Peyer's patch (tissue), 4 donors: ENCODE measurements at regions not wholly inside any gene's neighbourhood (a gene's known extent, or its start where the extent isn't known, plus 50 kb on each side); places are given as distances from the start of the nearest gene placed in this dataset.

Source experiments
- DNase-seq, 3 donors: peaks; one replicate each; pipeline ENCODE4 v3.0.0-alpha.2; 2017 to 2019
- H3K27ac ChIP-seq, 4 donors: fragments of 200-600 bp; sonication (generic); one replicate each; pipeline ENCODE4 v1.5.1; 2016 to 2019
- H3K27me3 ChIP-seq, 2 donors: fragments of 200-600 bp; sonication (generic); one replicate each; pipeline ENCODE4 v1.5.1; 2019
- H3K36me3 ChIP-seq, 3 donors: fragments of 200-600 bp; sonication (generic); one replicate each; pipeline ENCODE4 v1.5.1; 2016 to 2019
- H3K4me1 ChIP-seq, 4 donors: fragments of 200-600 bp; sonication (generic); one replicate each; pipeline ENCODE4 v1.5.1; 2016 to 2019
- H3K4me3 ChIP-seq, 4 donors: fragments of 200-600 bp; sonication (generic); 1 replicate in 3 of 4; 2 replicates in 1 of 4; pipeline ENCODE4 v1.5.1; 2016 to 2019; ENCODE audit warnings: mild to moderate bottlenecking in 1 of 4
- H3K9me3 ChIP-seq, 4 donors: fragments of 200-600 bp; sonication (generic); one replicate each; pipeline ENCODE4 v1.5.1; 2016 to 2019; ENCODE audit warnings: mild to moderate bottlenecking in 1 of 4
- POLR2A ChIP-seq, 2 donors: fragments of 450-650 bp; IDR thresholded peaks; one replicate each; pipeline ENCODE4 v1.5.1; 2017; ENCODE audit warnings: antibody characterized with exemption in 2 of 2, mild to moderate bottlenecking in 2 of 2, moderate library complexity in 2 of 2
- TF ChIP-seq, protein P1 (sequence below), 6 experiments: fragments of 450-650 bp in 4 of 6; fragments of 200-600 bp in 2 of 6; sonication (generic) in 1 of 6; IDR thresholded peaks; one replicate each; pipeline ENCODE4 v1.5.1; 2017 to 2019; ENCODE audit warnings: antibody characterized with exemption in 6 of 6, mild to moderate bottlenecking in 3 of 6, moderate library complexity in 1 of 6

DNA sequence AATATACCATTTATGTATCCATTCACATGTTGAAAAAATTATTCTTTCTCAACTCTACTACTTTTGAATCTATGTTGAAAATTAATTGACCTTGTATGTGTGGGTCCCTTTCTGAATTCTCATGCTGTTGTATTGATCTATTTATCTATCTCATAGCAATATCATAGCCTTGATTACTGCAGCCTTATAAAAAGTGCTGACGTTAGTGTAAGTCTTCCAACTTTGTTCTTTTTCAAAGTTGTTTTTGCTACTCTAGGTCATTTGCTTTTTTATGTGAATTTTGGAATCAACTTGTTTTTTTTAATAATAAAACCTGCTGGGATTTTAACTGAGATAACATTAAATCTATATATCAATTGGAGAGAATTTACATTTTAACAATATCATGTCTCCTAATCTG is 52.2 kb upstream of the PAX3 start:
- Histone ChIP-seq H3K27me3 (no peaks in the 10 kb centered on the region), H3K27ac (no peak overlapping the region), H3K4me1 (no peaks in the 10 kb centered on the region), H3K4me3 (no peak overlapping the region), H3K9me3 (peaks cover 0 to 5% (median 0%) of the 10 kb centered on the region in 4 donors), H3K36me3 (no peaks in the 10 kb centered on the region)
- no peak for DNase-seq
- TF ChIP-seq, protein P1, sequence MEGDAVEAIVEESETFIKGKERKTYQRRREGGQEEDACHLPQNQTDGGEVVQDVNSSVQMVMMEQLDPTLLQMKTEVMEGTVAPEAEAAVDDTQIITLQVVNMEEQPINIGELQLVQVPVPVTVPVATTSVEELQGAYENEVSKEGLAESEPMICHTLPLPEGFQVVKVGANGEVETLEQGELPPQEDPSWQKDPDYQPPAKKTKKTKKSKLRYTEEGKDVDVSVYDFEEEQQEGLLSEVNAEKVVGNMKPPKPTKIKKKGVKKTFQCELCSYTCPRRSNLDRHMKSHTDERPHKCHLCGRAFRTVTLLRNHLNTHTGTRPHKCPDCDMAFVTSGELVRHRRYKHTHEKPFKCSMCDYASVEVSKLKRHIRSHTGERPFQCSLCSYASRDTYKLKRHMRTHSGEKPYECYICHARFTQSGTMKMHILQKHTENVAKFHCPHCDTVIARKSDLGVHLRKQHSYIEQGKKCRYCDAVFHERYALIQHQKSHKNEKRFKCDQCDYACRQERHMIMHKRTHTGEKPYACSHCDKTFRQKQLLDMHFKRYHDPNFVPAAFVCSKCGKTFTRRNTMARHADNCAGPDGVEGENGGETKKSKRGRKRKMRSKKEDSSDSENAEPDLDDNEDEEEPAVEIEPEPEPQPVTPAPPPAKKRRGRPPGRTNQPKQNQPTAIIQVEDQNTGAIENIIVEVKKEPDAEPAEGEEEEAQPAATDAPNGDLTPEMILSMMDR (IDR thresholded peaks at IDR 0.05) = no peak
- no peak for TF ChIP-seq POLR2A (IDR thresholded peaks at IDR 0.05)

DNA sequence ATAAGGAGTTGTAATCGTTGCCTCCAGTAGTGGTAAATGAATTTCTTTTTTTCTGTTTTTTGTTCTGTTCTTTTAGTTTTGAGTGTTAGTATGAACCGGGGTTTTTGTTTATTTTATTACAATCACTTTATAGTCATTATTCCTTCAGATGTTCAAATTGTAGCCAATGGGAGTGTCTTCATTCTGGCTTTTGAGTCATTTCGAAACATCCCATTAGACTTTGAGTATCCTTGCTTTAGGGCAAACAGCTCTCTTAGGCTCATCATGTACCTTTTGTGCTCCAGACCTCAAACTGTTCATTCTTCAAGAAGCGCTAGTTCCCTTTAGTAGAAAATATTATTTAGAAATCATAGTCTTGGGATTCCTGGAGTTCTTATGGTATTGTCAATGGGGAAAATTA is 54.2 kb upstream of the PAX3 start:
- Histone ChIP-seq H3K27me3 (no peaks in the 10 kb centered on the region), H3K36me3 (no peaks in the 10 kb centered on the region), H3K4me1 (no peaks in the 10 kb centered on the region), H3K27ac (no peak overlapping the region), H3K9me3 (peaks cover 0 to 5% (median 0%) of the 10 kb centered on the region in 4 donors), H3K4me3 (no peak overlapping the region)
- DNase-seq = no peak
- TF ChIP-seq, protein P1 (IDR thresholded peaks at IDR 0.05) = no peak
- no peak for TF ChIP-seq POLR2A (IDR thresholded peaks at IDR 0.05)

DNA sequence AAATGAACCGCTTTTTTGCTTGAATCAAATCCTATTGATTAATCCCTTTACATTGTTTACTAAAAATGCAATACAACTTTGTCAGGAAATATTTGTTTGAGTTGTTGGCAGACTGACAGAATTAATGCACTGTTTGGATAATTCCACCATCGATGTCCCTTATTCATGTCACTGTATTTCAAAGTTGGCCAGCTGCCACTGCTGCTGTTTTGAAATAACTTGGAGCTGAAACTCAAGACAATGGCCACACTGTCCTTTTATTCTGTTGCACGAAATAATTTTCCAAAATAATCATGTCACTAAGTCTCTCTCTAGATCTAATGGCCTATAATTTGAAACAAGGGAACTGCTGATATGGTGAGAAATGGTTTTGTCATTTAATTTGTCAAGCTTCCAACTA is 55.2 kb upstream of the PAX3 start:
- H3K36me3 ChIP-seq = no peaks in the 10 kb centered on the region
- H3K27ac ChIP-seq = no peak overlapping the region
- DNase-seq = no peak
- no peak overlapping the region for H3K4me3 ChIP-seq
- no peaks in the 10 kb centered on the region for H3K4me1 ChIP-seq
- no peaks in the 10 kb centered on the region for H3K27me3 ChIP-seq
- peaks cover 0 to 5% (median 0%) of the 10 kb centered on the region in 4 donors for H3K9me3 ChIP-seq
- TF ChIP-seq, protein P1 (IDR thresholded peaks at IDR 0.05) = no peak
- no peak for TF ChIP-seq POLR2A (IDR thresholded peaks at IDR 0.05)

DNA sequence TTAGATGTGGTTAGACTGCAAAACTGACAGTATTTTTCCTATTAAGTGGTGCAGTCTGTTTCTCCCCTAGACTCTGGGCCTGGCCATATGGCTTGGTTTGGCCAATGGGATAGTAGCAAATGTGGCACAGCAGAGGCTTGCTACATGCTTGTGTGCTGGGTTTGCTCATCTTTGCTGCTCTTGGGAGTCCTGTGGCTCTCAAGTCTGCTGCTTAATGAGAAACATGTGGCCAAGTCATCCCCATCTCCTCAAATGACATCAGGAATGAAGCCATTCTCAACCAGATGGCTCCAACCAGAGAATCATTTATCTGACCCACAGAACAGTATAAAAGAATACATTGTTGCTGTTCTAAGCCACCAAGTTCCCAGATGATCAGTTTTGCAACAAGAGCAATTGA is 57.1 kb upstream of the PAX3 start:
- no peaks in the 10 kb centered on the region for H3K4me1 ChIP-seq
- peaks cover 0 to 5% (median 0%) of the 10 kb centered on the region in 4 donors for H3K9me3 ChIP-seq
- no peaks in the 10 kb centered on the region for H3K27me3 ChIP-seq
- DNase-seq = no peak
- H3K27ac ChIP-seq = no peak overlapping the region
- TF ChIP-seq, protein P1 (IDR thresholded peaks at IDR 0.05) = no peak
- TF ChIP-seq POLR2A (IDR thresholded peaks at IDR 0.05) = no peak
- no peaks in the 10 kb centered on the region for H3K36me3 ChIP-seq
- no peak overlapping the region for H3K4me3 ChIP-seq

DNA sequence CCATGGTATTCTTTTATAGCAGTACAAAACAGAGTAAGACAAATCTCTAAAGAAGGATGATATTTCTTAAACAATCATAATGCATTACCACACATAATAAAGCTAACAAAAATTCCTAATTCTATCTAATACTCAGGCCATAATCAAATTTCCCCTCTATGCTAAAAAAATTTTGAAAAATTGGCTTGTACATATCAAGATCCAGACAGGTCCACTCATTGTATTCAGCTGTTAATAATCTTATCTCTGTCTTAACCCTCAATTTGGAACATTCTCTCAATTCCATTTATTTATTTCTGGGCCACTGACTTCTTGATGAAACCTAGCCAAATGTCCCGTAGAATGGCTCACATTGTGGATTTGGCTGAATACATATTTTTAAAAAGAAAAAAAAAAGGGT is 59.1 kb upstream of the PAX3 start:
- H3K9me3 ChIP-seq = no peaks in the 10 kb centered on the region
- no peaks in the 10 kb centered on the region for H3K36me3 ChIP-seq
- no peaks in the 10 kb centered on the region for H3K27me3 ChIP-seq
- no peak for DNase-seq
- no peak for TF ChIP-seq POLR2A (IDR thresholded peaks at IDR 0.05)
- TF ChIP-seq, protein P1 (IDR thresholded peaks at IDR 0.05) = no peak
- no peak overlapping the region for H3K4me3 ChIP-seq
- no peak overlapping the region for H3K27ac ChIP-seq
- H3K4me1 ChIP-seq = no peaks in the 10 kb centered on the region

DNA sequence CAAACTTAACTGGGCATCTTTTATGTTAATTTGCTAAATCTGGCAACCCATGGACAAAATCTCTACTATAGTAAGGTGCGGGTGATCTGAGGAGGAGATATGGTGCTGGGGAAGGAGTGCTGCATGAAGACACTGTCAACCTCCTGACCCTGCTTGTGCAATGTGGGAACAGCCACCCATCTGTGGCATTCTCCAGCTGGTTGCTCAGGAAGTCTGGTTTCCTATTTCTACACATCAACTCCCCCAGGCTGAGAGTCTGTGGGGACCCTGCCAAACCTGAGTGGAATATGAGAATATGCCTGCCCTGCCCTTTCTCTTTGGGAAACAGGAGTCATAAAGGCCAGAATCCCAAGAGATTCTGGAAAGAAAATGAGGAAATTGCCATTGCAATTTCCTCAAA is 60.1 kb upstream of the PAX3 start:
- Histone ChIP-seq H3K9me3 (no peaks in the 10 kb centered on the region), H3K27ac (no peak overlapping the region), H3K4me1 (no peaks in the 10 kb centered on the region), H3K4me3 (no peak overlapping the region), H3K27me3 (no peaks in the 10 kb centered on the region), H3K36me3 (no peaks in the 10 kb centered on the region)
- TF ChIP-seq POLR2A (IDR thresholded peaks at IDR 0.05) = no peak
- TF ChIP-seq, protein P1 (IDR thresholded peaks at IDR 0.05) = no peak
- no peak for DNase-seq
